ENCODE measurements at regions not wholly inside any gene's neighbourhood (a gene's known extent, or its start where the extent isn't known, plus 50 kb on each side); places are given as distances from the start of the nearest gene placed in this dataset.

- TF ChIP-seq MYB (IDR thresholded peaks at IDR 0.05; ENCODE audit: borderline replicate concordance, low read depth, low read length) (no peak), ZZZ3 (IDR thresholded peaks at IDR 0.05; ENCODE audit: control insufficient read depth, insufficient read length, low read depth) (no peak)
These were observed 467.9 kb downstream of the SLITRK1 start (continued) for GRCh38 chr13:83414393-83414792.

GRCh38 chr13:83386609-83387008, 495.7 kb downstream of the SLITRK1 start:
- in situ Hi-C loops (cut with MboI): no loop called here
- ChIA-PET CTCF (no interaction called here), SMC1A (ENCODE audit: uncharacterized antibody, unreplicated experiment) (no interaction called here), POLR2A (no interaction called here), RAD21 (ENCODE audit: unreplicated experiment) (no interaction called here)
- no TSS peak for BruUV-seq (replicated peaks)
- TF ChIP-seq BMI1 (IDR thresholded peaks at IDR 0.05; ENCODE audit: borderline replicate concordance) (no peak), ZNF384 (IDR thresholded peaks at IDR 0.05; ENCODE audit: borderline replicate concordance, low read depth, low read length) (no peak), IRF3 (IDR thresholded peaks at IDR 0.05) (no peak), TCF12 (IDR thresholded peaks at IDR 0.05; ENCODE audit: low read depth, low read length) (no peak), ZNF274 (IDR thresholded peaks at IDR 0.05; ENCODE audit: insufficient read depth, insufficient read length) (no peak), TBL1XR1 (IDR thresholded peaks at IDR 0.05; ENCODE audit: low read depth, low read length) (no peak), MEF2B (IDR thresholded peaks at IDR 0.05; ENCODE audit: partially characterized antibody, poor library complexity, severe bottlenecking) (no peak), HDAC2 (IDR thresholded peaks at IDR 0.05) (no peak), SMAD1 (IDR thresholded peaks at IDR 0.05; ENCODE audit: low read depth, partially characterized antibody) (no peak), HDAC6 (IDR thresholded peaks at IDR 0.05; ENCODE audit: unreplicated experiment) (no peak), NFIC (IDR thresholded peaks at IDR 0.05; ENCODE audit: low read depth, low read length) (no peak), NR2C1 (IDR thresholded peaks at IDR 0.05) (no peak), ZNF207 (IDR thresholded peaks at IDR 0.05; ENCODE audit: borderline replicate concordance) (no peak), ETV6 (conservative IDR thresholded peaks at IDR 0.05 in 1 of 2, IDR thresholded peaks at IDR 0.05 in 1 of 2; ENCODE audit: borderline replicate concordance in 1 of 2, low read depth in 1 of 2) (no peak), ZNF622 (IDR thresholded peaks at IDR 0.05) (no peak)
- TF ChIP-seq, protein P1, sequence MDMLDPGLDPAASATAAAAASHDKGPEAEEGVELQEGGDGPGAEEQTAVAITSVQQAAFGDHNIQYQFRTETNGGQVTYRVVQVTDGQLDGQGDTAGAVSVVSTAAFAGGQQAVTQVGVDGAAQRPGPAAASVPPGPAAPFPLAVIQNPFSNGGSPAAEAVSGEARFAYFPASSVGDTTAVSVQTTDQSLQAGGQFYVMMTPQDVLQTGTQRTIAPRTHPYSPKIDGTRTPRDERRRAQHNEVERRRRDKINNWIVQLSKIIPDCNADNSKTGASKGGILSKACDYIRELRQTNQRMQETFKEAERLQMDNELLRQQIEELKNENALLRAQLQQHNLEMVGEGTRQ (IDR thresholded peaks at IDR 0.05; ENCODE audit: borderline replicate concordance, low read depth, low read length): no peak
- no peak overlapping the region for H3K9ac ChIP-seq (ENCODE audit: control insufficient read depth, insufficient read depth, low read length)
- H3K36me3 ChIP-seq (ENCODE audit: control insufficient read depth in 2 of 2, insufficient read depth in 2 of 2, low read length in 1 of 2): no peaks in the 10 kb centered on the region
- H3K4me3 ChIP-seq: no peak overlapping the region
- H3K4me1 ChIP-seq (ENCODE audit: control insufficient read depth, insufficient read depth, low read length): no peaks in the 10 kb centered on the region
- no peak overlapping the region for H3K27ac ChIP-seq (ENCODE audit: control insufficient read depth, insufficient read depth)
- H3K27me3 ChIP-seq (replicated peaks in 1 of 2; ENCODE audit: control insufficient read depth in 2 of 2, insufficient read depth in 2 of 2, low read length in 1 of 2): no peaks in the 10 kb centered on the region
- H2AFZ ChIP-seq (ENCODE audit: control insufficient read depth, low read depth, low read length): no peak overlapping the region
- DNase-seq (ENCODE audit: low read depth, low spot score) (no peak), ATAC-seq (no peak), FAIRE-seq (no peak)
- no peak overlapping the region for H3K4me2 ChIP-seq (ENCODE audit: control insufficient read depth, insufficient read depth)
- intact Hi-C loops (cut with micrococcal nuclease; ENCODE audit: unreplicated experiment): no loop called here
- no peaks in the 10 kb centered on the region for H3K79me2 ChIP-seq (ENCODE audit: control insufficient read depth, insufficient read depth, low read length)
- no peaks in the 10 kb centered on the region for H3K9me3 ChIP-seq (replicated peaks; ENCODE audit: control insufficient read depth, insufficient read depth, low read length)
- WGBS (ENCODE audit: insufficient coverage, insufficient replicate concordance, low lambda C conversion rate, missing lambda C conversion rate): 0% methylated on average over 1 of the region's 1 CpG
- no peaks in the 10 kb centered on the region for H4K20me1 ChIP-seq (ENCODE audit: control insufficient read depth, insufficient read depth)

All from GM12878 (cell line).